ENCODE measurements at regions not wholly inside any gene's neighbourhood (a gene's known extent, or its start where the extent isn't known, plus 50 kb on each side); places are given as distances from the start of the nearest gene placed in this dataset.
A peak's percentile ranks its signal among the peaks of the same experiment; 100 is the strongest.

DNA sequence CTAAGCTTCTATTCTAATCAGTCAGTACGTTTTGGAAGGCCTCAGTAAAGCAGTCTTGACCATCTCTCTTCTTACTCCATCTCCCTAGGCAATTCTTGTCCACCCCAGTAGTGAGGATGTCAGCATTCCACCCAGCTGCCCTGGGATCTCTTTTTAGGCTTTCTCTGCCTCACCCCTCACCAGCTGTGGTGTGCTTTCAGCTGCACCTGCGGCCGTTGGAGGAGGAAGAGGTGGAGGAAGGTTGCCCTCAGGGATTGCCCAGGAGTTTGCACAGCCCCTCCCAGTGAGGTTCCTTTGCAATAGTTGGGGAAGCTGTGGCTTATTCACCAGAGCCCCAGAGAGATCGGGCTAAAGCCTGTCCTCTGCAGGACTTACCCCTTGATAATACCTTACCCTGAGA is 615.8 kb downstream of the BNC2 start:
- H3K36me3 ChIP-seq: no peaks in the 10 kb centered on the region
- no peak overlapping the region for H3K27ac ChIP-seq
- TF ChIP-seq, protein P1, sequence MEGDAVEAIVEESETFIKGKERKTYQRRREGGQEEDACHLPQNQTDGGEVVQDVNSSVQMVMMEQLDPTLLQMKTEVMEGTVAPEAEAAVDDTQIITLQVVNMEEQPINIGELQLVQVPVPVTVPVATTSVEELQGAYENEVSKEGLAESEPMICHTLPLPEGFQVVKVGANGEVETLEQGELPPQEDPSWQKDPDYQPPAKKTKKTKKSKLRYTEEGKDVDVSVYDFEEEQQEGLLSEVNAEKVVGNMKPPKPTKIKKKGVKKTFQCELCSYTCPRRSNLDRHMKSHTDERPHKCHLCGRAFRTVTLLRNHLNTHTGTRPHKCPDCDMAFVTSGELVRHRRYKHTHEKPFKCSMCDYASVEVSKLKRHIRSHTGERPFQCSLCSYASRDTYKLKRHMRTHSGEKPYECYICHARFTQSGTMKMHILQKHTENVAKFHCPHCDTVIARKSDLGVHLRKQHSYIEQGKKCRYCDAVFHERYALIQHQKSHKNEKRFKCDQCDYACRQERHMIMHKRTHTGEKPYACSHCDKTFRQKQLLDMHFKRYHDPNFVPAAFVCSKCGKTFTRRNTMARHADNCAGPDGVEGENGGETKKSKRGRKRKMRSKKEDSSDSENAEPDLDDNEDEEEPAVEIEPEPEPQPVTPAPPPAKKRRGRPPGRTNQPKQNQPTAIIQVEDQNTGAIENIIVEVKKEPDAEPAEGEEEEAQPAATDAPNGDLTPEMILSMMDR (IDR thresholded peaks at IDR 0.05): no peak
- H3K9me3 ChIP-seq: no peaks in the 10 kb centered on the region
- H3K4me1 ChIP-seq: no peaks in the 10 kb centered on the region
- no peaks in the 10 kb centered on the region for H3K27me3 ChIP-seq
- H3K4me3 ChIP-seq: no peak overlapping the region
- DNase-seq (ENCODE audit: low spot score): no peak

DNA sequence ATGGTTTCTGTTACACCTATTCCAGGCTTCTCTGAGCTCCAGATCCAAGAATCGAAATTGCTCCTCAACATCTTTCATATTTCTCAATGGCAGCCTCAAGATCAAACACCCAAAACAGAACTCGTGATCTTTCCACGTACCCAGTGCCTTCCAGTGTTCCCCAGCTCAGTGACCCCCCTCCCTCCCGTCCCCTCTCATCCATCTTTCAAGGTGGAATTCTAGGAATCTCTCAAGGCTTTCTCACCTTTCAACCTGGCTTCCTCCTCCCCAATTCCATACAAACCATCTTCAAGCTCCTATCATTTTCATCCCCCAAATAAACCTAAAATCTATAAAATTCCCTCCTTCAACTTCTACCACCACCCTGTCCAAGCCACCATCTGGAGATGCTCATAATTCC is 615.3 kb downstream of the BNC2 start:
- Histone ChIP-seq H3K27ac (no peak overlapping the region), H3K9me3 (no peaks in the 10 kb centered on the region), H3K36me3 (no peaks in the 10 kb centered on the region), H3K4me1 (no peaks in the 10 kb centered on the region), H3K27me3 (no peaks in the 10 kb centered on the region), H3K4me3 (no peak overlapping the region)
- no peak for DNase-seq (ENCODE audit: low spot score)
- TF ChIP-seq, protein P1 (IDR thresholded peaks at IDR 0.05): no peak

DNA sequence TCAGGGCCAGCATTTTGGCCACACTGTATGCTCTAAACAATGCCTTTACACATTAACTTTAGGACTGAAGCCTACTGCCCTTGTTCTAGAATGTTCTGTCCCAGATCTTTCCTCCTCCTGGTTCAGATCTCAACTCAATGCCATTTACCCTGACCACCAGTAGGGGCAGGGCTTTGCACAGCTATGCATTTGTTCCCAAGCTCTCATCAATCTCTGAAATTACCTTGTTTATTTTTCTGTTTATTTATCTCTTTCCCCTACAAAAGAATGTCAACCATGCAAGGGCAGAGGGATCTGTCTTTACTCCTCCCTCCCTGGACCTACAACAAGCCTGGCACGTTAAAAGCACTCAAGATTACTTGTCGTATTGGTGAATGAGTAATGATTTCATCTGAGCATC is 612.9 kb downstream of the BNC2 start:
- H3K4me1 ChIP-seq: no peaks in the 10 kb centered on the region
- H3K9me3 ChIP-seq: no peaks in the 10 kb centered on the region
- H3K4me3 ChIP-seq: no peak overlapping the region
- H3K27ac ChIP-seq: no peak overlapping the region
- DNase-seq (ENCODE audit: low spot score): no peak
- no peaks in the 10 kb centered on the region for H3K27me3 ChIP-seq
- no peaks in the 10 kb centered on the region for H3K36me3 ChIP-seq
- TF ChIP-seq, protein P1 (IDR thresholded peaks at IDR 0.05): peak in 1 of 2 donors; percentile 41

DNA sequence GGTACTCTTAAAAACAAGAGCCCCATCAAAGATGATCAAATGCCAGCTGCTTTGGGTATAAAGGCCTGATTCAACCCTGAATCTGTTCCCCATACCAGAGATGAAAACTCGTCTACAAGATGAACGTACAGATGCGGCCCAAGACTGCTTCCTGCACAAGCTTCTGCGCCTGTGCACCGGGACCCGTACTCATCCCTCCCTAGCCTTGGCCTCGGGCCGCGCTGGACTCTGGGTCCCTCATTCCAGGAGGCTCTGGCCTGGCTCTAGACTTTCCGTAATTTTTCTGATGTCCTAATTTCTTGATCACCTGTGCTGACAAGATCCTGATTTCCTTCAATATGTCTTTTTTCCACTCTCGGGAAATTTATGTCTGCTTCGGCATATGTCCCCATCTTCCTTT is 612.3 kb downstream of the BNC2 start:
- Histone ChIP-seq H3K27ac (no peak overlapping the region), H3K27me3 (no peaks in the 10 kb centered on the region), H3K4me1 (no peaks in the 10 kb centered on the region), H3K4me3 (no peak overlapping the region), H3K36me3 (no peaks in the 10 kb centered on the region), H3K9me3 (no peaks in the 10 kb centered on the region)
- DNase-seq (ENCODE audit: low spot score): no peak
- TF ChIP-seq, protein P1 (IDR thresholded peaks at IDR 0.05): no peak

DNA sequence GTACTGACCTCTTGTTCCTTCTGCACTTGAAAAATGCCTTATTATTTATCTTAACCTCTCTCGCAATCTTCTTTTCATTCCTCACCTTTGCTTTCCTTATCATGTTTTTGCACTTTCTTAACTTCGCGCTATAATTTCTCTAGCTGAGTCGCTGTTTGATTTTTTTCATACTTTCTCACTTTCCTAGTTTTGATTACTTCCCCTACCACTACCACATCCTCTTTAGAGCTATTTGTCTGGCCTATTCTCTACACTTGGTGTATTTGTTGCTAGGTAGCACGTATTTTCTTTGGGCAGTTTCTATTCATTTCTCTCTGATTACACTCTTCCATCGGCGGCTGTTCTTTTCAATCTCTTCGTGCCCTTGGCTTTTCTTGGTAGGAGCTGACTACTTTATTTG is 611.8 kb downstream of the BNC2 start:
- no peaks in the 10 kb centered on the region for H3K36me3 ChIP-seq
- DNase-seq (ENCODE audit: low spot score): no peak
- no peak overlapping the region for H3K4me3 ChIP-seq
- H3K27ac ChIP-seq: no peak overlapping the region
- H3K9me3 ChIP-seq: no peaks in the 10 kb centered on the region
- no peaks in the 10 kb centered on the region for H3K27me3 ChIP-seq
- no peaks in the 10 kb centered on the region for H3K4me1 ChIP-seq
- TF ChIP-seq, protein P1 (IDR thresholded peaks at IDR 0.05): no peak

DNA sequence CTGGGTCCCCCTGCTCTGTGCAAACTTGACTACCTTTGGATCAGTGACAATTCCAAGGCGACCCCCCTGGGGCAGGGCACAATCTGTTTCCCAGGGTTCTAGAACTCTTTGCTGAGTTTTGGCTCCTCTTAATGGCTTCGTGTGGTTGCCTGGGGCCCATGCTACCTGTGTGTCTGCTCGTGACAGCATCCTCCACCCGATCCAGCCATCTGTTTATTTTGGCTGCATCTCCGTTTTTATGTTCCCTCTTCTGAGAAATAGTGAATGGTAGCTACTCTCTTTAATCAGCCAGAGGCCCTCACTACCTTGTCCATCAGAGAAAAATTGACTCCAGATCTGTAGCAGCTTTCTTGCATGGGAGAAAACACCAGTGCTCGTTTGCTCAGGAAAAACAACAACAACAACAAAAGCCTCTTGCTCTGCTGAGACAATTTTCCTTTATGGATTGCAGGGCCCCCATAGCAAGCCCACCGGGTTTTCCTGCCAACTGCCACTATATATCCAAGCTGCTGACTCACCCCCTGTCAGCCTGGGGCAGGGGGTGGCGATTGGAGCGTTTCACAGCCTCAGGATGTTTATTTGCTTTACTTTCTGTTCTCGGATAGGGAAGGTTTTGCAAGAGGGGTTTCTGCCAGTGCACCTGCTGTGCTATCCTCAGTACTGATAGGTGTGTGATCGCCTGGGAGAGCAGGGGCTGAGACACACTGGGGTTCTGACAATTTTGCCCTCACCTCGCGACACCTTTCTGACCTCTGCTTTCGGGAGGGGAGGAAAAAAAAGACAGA is 607.8 kb downstream of the BNC2 start:
- no peaks in the 10 kb centered on the region for H3K36me3 ChIP-seq
- DNase-seq (ENCODE audit: low spot score): no peak
- TF ChIP-seq, protein P1 (IDR thresholded peaks at IDR 0.05): no peak
- no peaks in the 10 kb centered on the region for H3K4me1 ChIP-seq
- H3K9me3 ChIP-seq: no peaks in the 10 kb centered on the region
- no peak overlapping the region for H3K27ac ChIP-seq
- no peaks in the 10 kb centered on the region for H3K27me3 ChIP-seq
- H3K4me3 ChIP-seq: no peak overlapping the region

Measured in right atrium auricular region (tissue), 2 donors.